ENCODE measurements at regions not wholly inside any gene's neighbourhood (a gene's known extent, or its start where the extent isn't known, plus 50 kb on each side); places are given as distances from the start of the nearest gene placed in this dataset.

GRCh38 chr12:34298971-34299801 lies 276.9 kb downstream of the ALG10 start:
- H3K27me3 ChIP-seq: no peaks in the 10 kb centered on the region
- TF ChIP-seq CTCF (IDR thresholded peaks at IDR 0.05): no peak
- no peak overlapping the region for H3K27ac ChIP-seq
- no peak for DNase-seq (ENCODE audit: low spot score)
- no peak overlapping the region for H3K4me3 ChIP-seq
- no peaks in the 10 kb centered on the region for H3K4me1 ChIP-seq
- no peaks in the 10 kb centered on the region for H3K36me3 ChIP-seq
- H3K9me3 ChIP-seq: no peaks in the 10 kb centered on the region

GRCh38 chr12:34299802-34300193 lies 277.5 kb downstream of the ALG10 start:
- Histone ChIP-seq H3K36me3 (no peaks in the 10 kb centered on the region), H3K4me3 (no peak overlapping the region), H3K27me3 (no peaks in the 10 kb centered on the region), H3K4me1 (no peaks in the 10 kb centered on the region), H3K27ac (no peak overlapping the region), H3K9me3 (no peaks in the 10 kb centered on the region)
- no peak for TF ChIP-seq CTCF (IDR thresholded peaks at IDR 0.05)
- no peak for DNase-seq (ENCODE audit: low spot score)

GRCh38 chr12:34300376-34301250 lies 278.3 kb downstream of the ALG10 start:
- H3K4me1 ChIP-seq: no peaks in the 10 kb centered on the region
- H3K4me3 ChIP-seq: no peak overlapping the region
- TF ChIP-seq CTCF (IDR thresholded peaks at IDR 0.05): no peak
- no peaks in the 10 kb centered on the region for H3K27me3 ChIP-seq
- no peak overlapping the region for H3K27ac ChIP-seq
- no peak for DNase-seq (ENCODE audit: low spot score)
- no peaks in the 10 kb centered on the region for H3K9me3 ChIP-seq
- H3K36me3 ChIP-seq: no peaks in the 10 kb centered on the region

GRCh38 chr12:34301251-34302130 lies 279.2 kb downstream of the ALG10 start:
- no peak overlapping the region for H3K27ac ChIP-seq
- no peaks in the 10 kb centered on the region for H3K4me1 ChIP-seq
- no peaks in the 10 kb centered on the region for H3K36me3 ChIP-seq
- H3K4me3 ChIP-seq: no peak overlapping the region
- no peak for TF ChIP-seq CTCF (IDR thresholded peaks at IDR 0.05)
- no peaks in the 10 kb centered on the region for H3K27me3 ChIP-seq
- DNase-seq (ENCODE audit: low spot score): no peak
- no peaks in the 10 kb centered on the region for H3K9me3 ChIP-seq

GRCh38 chr12:34302131-34302885 lies 280.0 kb downstream of the ALG10 start:
- DNase-seq (ENCODE audit: low spot score): no peak
- Histone ChIP-seq H3K36me3 (no peaks in the 10 kb centered on the region), H3K27me3 (no peaks in the 10 kb centered on the region), H3K4me1 (no peaks in the 10 kb centered on the region), H3K9me3 (no peaks in the 10 kb centered on the region), H3K4me3 (no peak overlapping the region), H3K27ac (no peak overlapping the region)
- no peak for TF ChIP-seq CTCF (IDR thresholded peaks at IDR 0.05)

Measured in right atrium auricular region (tissue), 2 donors.